ENCODE measurements at regions not wholly inside any gene's neighbourhood (a gene's known extent, or its start where the extent isn't known, plus 50 kb on each side); places are given as distances from the start of the nearest gene placed in this dataset.

- Mint-ChIP-seq H3K9me3 (ENCODE audit: unreplicated experiment) (no peaks in the 10 kb centered on the region), H3K4me1 (ENCODE audit: unreplicated experiment) (no peaks in the 10 kb centered on the region), H3K36me3 (ENCODE audit: low read depth, unreplicated experiment) (no peaks in the 10 kb centered on the region), H3K4me3 (ENCODE audit: unreplicated experiment) (no peak overlapping the region), H3K27ac (ENCODE audit: unreplicated experiment) (no peak overlapping the region), H3K27me3 (ENCODE audit: unreplicated experiment) (no peaks in the 10 kb centered on the region)
- no peak for TF ChIP-seq CTCF (IDR thresholded peaks at IDR 0.05; ENCODE audit: unreplicated experiment)
- DNase-seq (ENCODE audit: low spot score) = no peak
These were observed 114.9 kb upstream of the TOM1L1 start for GRCh38 chr17:54785643-54786268.

GRCh38 chr17:54789101-54789880 lies 111.4 kb upstream of the TOM1L1 start:
- Mint-ChIP-seq H3K36me3 (ENCODE audit: low read depth, unreplicated experiment) (no peaks in the 10 kb centered on the region), H3K27me3 (ENCODE audit: unreplicated experiment) (no peaks in the 10 kb centered on the region), H3K4me3 (ENCODE audit: unreplicated experiment) (no peak overlapping the region), H3K27ac (ENCODE audit: unreplicated experiment) (no peak overlapping the region), H3K9me3 (ENCODE audit: unreplicated experiment) (no peaks in the 10 kb centered on the region), H3K4me1 (ENCODE audit: unreplicated experiment) (no peaks in the 10 kb centered on the region)
- TF ChIP-seq CTCF (IDR thresholded peaks at IDR 0.05; ENCODE audit: unreplicated experiment) = no peak
- no peak for DNase-seq (ENCODE audit: low spot score)

- DNase-seq (ENCODE audit: low spot score) = no peak
- H3K4me3 Mint-ChIP-seq (ENCODE audit: unreplicated experiment) = no peak overlapping the region
- H3K9me3 Mint-ChIP-seq (ENCODE audit: unreplicated experiment) = no peaks in the 10 kb centered on the region
- no peaks in the 10 kb centered on the region for H3K27me3 Mint-ChIP-seq (ENCODE audit: unreplicated experiment)
- no peaks in the 10 kb centered on the region for H3K36me3 Mint-ChIP-seq (ENCODE audit: low read depth, unreplicated experiment)
- H3K4me1 Mint-ChIP-seq (ENCODE audit: unreplicated experiment) = no peaks in the 10 kb centered on the region
- H3K27ac Mint-ChIP-seq (ENCODE audit: unreplicated experiment) = no peak overlapping the region
- no peak for TF ChIP-seq CTCF (IDR thresholded peaks at IDR 0.05; ENCODE audit: unreplicated experiment)
These were observed 107.4 kb upstream of the TOM1L1 start for GRCh38 chr17:54793271-54793670.

GRCh38 chr17:54795046-54795445 lies 105.6 kb upstream of the TOM1L1 start:
- H3K9me3 Mint-ChIP-seq (ENCODE audit: unreplicated experiment) = no peaks in the 10 kb centered on the region
- no peak overlapping the region for H3K4me3 Mint-ChIP-seq (ENCODE audit: unreplicated experiment)
- DNase-seq (ENCODE audit: low spot score) = no peak
- no peaks in the 10 kb centered on the region for H3K4me1 Mint-ChIP-seq (ENCODE audit: unreplicated experiment)
- no peak overlapping the region for H3K27ac Mint-ChIP-seq (ENCODE audit: unreplicated experiment)
- TF ChIP-seq CTCF (IDR thresholded peaks at IDR 0.05; ENCODE audit: unreplicated experiment) = no peak
- H3K27me3 Mint-ChIP-seq (ENCODE audit: unreplicated experiment) = no peaks in the 10 kb centered on the region
- no peaks in the 10 kb centered on the region for H3K36me3 Mint-ChIP-seq (ENCODE audit: low read depth, unreplicated experiment)

- no peaks in the 10 kb centered on the region for H3K4me1 Mint-ChIP-seq (ENCODE audit: unreplicated experiment)
- H3K9me3 Mint-ChIP-seq (ENCODE audit: unreplicated experiment) = no peaks in the 10 kb centered on the region
- no peaks in the 10 kb centered on the region for H3K27me3 Mint-ChIP-seq (ENCODE audit: unreplicated experiment)
- H3K27ac Mint-ChIP-seq (ENCODE audit: unreplicated experiment) = no peak overlapping the region
- no peak for TF ChIP-seq CTCF (IDR thresholded peaks at IDR 0.05; ENCODE audit: unreplicated experiment)
- H3K36me3 Mint-ChIP-seq (ENCODE audit: low read depth, unreplicated experiment) = no peaks in the 10 kb centered on the region
- H3K4me3 Mint-ChIP-seq (ENCODE audit: unreplicated experiment) = no peak overlapping the region
- DNase-seq (ENCODE audit: low spot score) = no peak
These were observed 93.3 kb upstream of the TOM1L1 start for GRCh38 chr17:54807331-54807730.

Measured in endothelial cell (in vitro differentiated cells).